HG02678 (cell line): ENCODE measurements at regions not wholly inside any gene's neighbourhood (a gene's known extent, or its start where the extent isn't known, plus 50 kb on each side); places are given as distances from the start of the nearest gene placed in this dataset.

Experiments used
- ATAC-seq: cut with Tn5 transposase; IDR thresholded peaks from one replicate; pipeline ENCODE4 v1.9.1; 2021; ENCODE audit warnings: mild to moderate bottlenecking, moderate library complexity; ENCODE audit not compliant: unreplicated experiment

DNA sequence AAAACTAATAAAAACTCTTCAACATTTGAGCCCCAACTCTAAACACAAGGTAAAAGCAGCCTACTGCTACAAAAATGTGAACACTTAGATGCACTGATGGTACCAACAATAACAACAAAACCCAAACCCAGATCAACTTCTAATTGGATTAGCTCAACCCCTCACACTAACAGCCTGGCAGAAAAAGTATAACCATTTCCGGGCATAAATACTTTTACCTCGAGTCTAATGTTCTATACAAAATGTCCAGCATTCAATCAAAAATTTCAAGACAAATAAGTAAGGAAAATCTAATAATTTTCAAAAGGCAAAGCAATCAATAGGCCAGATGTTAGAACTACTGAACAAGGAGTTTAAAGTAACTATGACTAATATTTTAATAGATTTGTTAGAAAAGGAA, 303.3 kb downstream of the ARRDC4 start:
- ATAC-seq: no peak

DNA sequence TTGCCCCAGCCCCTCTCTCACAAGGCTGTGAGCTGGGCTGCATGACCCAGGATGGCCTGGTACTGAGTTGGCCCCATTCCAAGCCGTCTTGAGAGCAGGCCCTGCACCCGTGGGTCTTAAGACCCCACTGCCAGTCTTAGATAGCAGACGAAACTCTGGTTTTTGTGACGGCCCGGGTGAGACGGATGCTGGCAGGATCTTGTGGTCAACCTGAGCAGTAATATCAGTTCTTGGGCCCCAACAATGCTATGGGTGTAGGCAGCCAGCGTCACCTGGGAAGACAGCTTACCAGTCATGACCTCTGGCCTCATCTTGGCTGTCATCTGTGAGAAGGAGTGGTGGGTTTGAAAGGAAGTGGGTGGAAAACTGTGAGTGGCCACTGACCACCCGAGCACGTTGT, 305.8 kb downstream of the ARRDC4 start:
- ATAC-seq: no peak

DNA sequence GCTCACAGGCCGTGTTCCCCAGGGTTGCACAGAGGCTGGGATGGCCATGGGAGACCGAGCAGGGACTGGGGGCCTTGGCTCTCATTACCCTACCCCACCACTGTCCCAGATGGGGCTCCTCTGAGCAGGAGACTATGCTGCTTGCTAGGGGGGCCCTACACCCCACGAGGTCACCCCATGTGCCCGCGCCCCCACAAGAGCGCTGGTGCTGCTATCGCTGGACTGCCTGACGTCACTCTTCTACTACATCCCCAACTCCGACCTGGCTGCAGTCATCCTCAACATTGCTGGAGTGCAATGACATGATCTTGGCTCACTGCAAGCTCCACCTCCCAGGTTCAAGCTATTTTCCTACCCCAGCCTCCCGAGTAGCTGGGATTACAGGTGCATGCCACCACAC, 307.7 kb downstream of the ARRDC4 start:
- no peak for ATAC-seq

DNA sequence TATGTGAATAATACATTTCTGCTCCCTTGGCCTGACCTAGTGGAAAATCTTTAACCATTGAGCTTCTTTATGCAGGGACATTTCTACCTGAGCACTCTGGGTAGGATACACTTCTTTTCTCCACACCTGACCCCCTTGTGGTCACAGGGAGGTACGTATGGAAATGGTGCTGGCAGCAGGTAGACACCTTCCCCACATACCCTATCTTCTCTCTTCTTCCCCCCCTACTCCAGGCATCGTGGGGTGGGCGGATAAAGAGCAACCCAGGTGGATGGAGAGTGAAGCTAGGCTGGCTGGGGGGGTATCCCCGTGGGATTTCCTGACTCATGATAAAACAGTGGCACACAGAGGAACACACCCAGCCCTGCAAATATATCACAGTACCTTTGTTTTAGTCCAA, 312.1 kb downstream of the ARRDC4 start:
- no peak for ATAC-seq

DNA sequence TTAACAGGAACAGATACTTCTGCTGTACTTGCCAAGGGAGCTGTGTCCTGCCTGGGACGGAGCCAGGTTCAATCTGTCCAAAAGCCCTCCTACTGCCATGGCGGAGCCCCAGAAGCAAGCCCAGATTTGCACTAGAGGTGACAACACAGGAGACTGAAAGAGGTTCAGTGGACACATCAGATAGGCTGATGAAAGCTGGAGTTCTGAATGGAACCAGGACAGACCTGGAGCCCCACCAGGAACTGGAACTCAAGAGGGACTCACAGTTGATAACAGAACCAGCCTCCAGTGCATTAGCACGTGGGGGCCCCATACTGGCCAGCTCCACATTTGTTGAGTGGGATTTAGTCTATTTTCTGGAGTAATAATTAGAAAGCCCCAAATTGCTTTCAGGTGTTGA, 315.5 kb downstream of the ARRDC4 start:
- no peak for ATAC-seq

DNA sequence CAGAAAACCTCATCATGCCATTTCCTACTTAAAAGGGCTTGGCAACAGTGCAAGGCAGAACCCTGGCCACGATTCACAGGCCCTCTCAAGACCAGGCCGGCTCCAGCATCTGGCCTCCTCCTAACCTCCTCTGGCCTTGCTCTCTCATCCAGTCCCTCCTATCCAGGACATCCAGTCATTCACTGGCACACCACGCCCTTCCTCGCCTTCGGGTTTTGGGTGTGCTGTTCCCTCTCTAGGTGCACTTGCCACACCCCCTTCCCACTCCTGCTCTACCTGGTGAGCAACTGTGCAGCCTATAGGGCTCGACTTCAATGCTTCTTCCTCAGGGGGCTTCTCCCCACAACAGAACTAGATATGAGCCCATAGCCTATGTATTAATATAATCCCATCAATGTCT, 317.1 kb downstream of the ARRDC4 start:
- ATAC-seq: no peak

DNA sequence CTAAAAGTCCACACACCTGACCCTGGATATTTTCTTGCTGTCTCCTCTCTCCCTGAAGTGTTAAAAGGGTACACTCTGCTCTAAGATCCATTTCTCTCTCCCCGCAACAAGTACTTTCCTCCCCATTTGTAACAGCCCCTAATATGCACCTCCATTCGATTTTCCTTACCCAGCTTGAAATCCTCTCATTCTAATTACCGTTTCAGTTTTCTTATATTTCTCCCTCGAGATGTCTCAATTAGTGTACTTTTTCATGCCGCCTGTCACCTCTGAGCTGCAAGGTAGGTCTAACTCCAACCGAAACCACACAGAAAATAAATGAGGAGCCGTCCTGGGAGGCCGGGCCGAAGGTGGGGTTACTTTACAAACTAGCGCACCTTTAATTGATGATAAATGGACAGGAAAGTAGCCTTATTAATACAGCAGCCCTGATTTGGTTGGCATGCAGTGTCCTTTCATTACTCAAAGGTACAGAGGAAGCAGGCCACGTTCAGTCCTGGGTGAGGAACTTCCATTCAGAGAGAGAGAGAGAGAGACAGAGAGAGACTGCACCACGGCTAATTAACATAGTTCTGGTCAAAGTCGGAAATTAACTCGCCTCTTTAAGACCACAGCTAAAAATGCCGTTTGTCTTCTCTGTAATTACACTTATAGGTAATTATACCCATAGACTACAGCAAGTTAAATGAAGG, 319.9 kb downstream of the ARRDC4 start:
- no peak for ATAC-seq

DNA sequence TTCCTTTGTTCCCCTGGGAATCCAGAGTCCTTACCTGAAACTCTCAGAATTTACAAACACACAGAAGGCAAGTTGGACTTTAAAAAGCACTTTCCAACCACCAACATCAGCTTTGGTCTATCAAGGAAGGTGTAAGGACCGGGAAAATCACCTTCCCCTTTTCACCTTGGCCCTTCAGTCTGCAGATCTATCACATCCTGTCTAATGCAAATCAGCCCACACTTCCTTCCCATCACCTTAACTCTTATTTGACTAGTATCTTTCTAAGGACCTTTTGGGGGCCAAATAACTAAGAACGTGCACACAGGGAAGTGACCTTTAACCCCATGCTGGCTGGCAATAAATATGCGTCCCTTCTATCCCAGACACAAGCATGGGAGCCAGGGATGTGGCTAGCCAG, 320.6 kb downstream of the ARRDC4 start:
- no peak for ATAC-seq

DNA sequence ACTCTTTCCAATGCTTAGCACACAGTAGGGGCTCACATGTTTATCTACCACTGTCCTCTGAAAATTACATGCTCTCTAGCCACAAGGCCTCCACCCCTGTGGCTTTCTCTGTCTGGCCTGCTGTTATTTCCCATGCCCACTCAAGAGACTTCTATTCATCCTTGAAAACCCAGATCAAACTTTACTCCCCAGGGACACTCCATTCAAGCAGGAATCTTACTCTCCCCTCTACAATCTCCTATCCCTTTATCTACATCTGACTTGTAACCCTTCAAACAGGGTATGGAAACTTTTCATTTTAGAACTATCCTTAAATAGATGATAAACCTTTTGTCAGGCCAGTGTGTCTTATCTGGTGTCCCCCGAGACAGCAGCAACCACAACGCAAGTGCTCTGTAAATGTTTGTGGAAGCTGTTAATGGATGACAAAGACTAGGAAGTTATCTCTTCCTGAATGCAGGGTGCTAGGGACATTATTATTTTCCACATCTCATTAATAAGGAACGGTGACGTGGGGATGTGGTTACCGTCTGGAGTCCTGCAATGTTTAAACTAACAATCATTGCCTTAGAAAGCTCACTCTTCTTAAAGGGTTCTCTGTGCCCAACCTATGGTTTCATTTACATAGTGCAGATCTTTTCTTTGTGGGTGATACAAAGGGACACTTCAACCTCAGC, 322.3 kb downstream of the ARRDC4 start:
- ATAC-seq: peak; percentile 40

DNA sequence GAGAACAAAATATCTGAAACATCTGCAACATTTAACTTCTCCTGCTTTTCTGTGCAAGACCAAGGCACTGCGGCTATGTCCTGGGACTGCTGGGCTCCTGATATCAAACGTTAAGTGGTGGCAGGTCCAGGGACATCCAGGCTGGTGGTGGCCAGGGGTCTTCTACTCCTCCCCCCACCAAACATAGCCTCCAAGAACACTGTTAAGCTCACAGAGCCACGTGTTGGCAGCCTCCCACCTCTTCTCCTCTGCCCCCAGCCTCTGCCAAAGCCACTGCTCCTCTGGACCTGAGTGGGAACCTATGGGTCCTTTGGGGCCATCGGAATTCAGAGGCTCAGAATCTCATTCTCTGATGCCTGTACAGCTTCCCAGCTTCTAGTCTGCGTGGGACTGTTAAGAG, 325.7 kb downstream of the ARRDC4 start:
- ATAC-seq: no peak

DNA sequence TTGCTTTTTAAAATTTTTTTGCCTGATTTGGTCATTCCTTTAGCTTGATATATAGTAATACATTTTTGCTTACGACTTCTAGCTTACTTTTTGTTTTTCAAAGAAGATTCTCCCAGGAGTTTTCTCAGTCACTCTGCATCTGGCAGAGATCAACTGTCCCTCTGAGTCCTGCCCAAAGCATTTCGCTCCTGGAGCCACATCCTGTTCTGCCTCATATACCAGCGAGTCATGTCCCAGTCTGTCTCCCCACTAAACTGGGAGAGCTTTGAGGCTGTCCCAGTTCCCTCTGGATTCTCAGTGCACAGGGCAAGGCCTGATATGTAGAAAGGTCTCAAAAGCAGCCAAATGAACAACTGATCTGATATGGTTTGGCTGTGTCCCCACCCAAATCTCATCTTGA, 326.3 kb downstream of the ARRDC4 start:
- ATAC-seq: no peak

DNA sequence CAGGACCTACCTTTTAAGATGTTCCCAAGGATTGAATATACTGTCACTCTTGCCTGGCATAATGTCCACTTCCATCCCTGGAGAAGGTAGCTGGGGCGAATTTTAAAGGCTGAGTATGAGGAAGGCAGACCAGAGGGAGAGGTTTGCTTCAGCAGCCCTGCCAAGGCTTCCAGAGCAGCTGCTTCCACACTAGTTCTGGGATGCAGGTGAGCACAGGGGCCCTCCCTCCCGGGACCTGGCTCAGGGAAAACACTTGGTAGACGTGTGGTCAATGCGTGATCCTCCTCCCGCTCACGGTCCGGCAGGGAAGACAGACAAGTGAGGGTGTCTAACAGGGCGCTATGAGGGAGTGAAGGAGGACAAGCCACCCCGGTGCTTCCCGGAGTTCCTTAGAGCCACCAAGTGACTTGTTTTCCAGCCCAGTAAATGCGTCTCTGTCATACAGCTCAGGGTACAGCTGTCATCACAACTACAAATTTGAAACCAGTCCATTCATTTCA, 327.6 kb downstream of the ARRDC4 start:
- ATAC-seq: no peak

DNA sequence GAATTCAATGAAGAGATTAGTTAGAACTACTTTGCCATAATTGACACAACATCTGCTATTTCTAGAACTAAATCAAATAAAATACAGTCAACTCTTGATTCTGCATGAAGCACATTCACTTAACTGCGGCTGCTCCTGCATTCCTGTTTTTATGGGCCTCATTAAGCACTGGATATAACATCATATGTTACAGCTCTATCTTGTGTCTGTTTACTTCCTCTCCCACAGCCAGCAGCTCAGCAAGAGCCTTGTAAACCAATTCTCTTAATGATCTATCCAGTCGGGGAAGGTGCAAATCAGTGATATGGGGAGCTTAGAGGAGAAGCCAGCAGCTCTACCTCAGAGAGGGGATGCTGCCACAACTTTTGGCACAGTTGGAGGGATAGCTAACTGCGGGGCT, 329.2 kb downstream of the ARRDC4 start:
- ATAC-seq: no peak

DNA sequence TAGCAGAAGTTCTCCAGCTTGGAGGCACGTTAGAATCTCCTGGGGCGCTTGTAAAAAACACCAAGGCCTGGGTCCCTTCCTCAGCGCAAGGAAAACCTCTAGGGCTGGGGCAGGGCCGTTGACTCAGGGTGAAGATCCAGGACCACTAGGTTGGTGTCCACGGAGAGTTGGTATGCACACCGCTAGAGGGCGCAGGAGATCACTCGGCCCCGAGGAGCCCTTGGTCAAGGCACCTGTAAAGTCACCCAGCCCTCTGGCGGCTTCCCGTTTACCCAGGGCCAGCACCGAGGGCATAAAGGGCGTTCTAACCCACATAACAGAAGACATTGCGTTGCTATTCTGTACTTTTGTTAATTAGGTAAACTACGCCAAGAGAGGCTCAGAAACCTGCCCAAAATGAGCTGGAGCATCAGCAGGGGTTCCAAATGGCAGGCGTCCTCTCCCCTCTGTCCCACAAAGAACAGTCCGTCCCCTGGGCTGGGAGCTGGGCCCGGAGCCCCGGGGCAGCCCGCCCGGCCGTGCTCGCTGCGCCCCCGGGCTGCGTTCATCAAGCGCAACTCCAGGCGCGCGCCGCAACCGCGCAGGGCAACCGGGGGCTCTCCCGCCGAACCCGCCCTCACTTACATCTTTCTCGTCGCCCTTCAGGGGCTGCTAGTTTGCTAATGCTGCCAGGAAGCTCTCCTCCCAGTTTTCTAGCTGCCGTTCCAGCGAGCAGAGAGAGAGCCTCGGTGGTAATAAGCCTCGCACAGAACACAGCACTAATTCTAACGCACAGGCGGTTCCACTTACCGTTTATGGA, 332.1 kb downstream of the ARRDC4 start:
- ATAC-seq: peak; percentile 63

DNA sequence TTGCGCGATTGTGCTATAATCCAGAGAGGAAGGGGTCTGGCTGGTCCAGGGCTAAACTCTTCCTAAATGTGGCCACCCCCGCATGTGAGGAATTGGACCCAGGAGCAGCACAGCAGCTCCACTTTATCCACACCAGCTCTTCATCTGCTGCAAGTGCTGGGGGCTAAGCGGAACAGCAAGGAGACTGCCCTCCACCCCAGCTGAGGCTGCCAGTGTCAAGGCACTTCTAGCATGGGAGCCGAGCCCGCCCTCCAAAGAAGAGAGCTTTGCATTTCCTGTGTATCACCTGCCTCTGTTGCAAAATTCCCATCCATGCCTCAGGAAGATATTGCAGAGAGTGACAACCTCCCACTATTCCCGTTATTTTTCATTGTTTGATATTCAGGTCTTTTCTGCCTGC, 333.6 kb downstream of the ARRDC4 start:
- no peak for ATAC-seq

DNA sequence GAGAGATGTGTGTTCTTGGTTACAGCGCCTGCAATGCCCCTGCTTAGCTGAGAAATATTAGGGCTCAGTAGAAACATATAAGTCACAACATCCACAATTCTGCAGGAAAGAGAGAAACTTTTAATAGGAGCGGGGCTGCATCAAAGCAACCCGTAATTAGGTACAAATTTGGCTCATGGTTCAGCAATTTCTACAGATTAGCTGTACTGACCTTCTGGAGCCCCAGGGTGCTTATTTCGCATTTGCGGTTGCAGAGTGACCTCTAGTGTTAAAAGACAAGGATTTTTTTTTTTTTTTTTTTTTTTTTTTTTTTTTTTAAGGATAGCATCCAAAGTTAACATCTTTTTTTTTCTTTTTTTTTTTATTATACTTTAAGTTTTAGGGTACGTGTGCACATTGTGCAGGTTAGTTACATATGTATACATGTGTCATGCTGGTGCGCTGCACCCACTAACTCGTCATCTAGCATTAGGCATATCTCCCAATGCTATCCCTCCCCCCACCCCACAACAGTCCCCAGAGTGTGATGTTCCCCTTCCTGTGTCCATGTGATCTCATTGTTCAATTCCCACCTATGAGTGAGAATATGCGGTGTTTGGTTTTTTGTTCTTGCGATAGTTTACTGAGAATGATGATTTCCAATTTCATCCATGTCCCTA, 334.7 kb downstream of the ARRDC4 start:
- ATAC-seq: peak; percentile 44

DNA sequence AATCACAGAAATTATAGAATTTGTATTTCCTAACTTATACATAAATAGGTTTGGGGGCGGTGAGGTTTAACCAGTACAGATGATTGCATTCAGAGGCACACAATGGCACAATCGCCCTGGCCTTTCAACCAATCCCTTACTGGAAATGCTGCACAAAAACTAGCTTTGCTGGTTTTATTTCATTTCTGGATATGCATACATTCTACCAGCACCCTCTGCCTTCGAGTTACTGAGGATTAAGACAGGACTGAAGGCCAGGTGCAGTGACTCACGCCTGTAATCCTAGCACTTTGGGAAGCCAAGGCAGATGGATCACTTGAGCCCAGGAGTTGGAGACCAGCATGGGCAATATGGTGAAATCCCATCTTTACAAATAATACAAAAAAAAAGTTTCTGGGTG, 336.1 kb downstream of the ARRDC4 start:
- no peak for ATAC-seq

DNA sequence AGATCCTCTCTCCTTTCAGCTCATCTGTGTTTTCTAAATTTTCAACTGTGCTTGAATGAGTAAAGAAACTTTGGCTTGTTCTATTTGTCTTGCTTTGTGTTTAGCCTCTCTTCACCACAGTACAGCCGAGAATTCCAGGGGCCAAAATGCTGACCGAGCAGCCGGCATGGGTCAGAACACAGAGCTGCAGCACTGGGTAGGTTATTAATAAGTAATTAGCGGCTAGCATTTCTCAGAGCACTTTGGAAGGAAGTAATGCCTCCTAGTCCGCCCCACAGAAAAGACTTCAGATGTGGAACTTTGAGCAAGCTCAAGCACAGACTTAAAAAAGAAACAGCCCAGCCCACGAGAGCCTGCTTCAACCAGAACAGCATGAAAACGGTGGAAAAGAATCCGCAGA, 343.9 kb downstream of the ARRDC4 start:
- no peak for ATAC-seq

DNA sequence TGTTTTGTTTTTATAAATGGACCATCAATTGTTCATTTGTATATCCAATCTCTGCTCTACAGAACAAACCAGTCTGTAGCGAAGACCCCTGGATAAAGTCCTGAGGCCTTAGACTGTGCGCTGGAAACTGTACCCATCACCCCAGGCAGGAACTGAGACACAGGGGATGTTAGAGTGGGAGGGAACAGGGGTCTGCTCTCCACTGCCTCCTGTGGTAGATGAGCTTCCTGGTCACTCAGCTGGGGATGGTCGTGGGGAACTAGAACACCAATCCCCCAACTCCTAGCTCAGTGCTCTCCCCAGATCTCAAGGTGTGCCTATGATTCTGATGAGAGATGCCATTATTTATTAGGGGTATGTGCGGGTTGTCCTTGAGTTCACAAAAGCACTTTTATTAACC, 340.2 kb upstream of the IGF1R start:
- ATAC-seq: no peak

DNA sequence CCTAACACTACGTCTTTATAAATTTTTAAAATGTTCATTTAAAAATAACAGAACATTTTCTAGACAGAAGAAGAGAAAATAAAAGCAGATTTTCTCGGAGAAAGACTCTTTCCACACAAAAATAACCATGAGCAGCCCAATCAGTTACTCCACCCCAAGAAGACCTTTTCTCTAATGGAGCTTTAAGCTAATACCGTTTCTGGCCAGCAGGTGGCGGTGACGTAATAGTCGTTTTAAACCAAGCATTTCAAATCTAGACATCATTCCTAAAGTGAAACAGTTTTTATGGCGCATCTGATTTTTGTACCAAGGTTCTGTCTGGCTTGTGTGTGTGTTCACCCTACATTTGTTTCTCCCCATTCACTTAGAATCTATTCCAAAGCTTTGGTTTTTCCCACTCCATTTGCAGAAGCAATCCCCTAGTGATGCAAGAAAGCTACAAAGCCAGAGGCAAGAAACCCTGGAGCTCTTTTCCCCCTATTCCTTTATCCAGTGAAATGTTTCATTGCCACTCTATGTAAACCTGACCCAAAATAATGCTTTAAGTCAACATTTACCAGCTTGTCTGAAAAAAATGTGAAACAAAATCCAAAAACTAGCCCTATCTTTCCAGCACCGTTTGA, 336.7 kb upstream of the IGF1R start:
- ATAC-seq: peak; percentile 74

DNA sequence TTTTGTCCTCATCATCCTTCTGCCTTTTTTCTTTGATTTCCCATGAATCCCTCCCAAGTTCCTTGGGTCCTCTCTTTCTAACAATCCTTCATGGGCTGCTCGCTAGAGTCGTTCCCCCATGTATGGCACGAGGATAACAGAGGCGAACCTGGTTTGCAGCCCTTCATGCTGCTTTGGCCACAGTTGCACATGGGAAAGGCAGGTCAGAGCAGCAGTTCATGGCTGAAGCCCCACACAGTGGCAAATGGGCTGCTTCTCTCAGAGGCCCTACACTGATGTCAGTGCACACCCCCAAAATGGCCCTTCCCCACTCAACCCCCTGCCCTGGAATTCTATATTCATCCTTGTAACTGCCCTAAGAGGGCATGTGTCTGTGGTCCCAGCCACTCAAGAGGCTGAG, 335.4 kb upstream of the IGF1R start:
- ATAC-seq: no peak
